NCI-H1048 (cell line): ENCODE measurements at regions not wholly inside any gene's neighbourhood (a gene's known extent, or its start where the extent isn't known, plus 50 kb on each side); places are given as distances from the start of the nearest gene placed in this dataset.

ENCODE experiments used
- DNase-seq: peaks from one replicate; lab custom pipeline; 2025; lab: John Stamatoyannopoulos, UW

- DNase-seq, result no peak
Measured at GRCh38 chr10:129397198-129397974, 69.7 kb upstream of the MGMT start.

- DNase-seq, result no peak
Measured at GRCh38 chr10:129398711-129399141, 68.3 kb upstream of the MGMT start.

GRCh38 chr10:129400426-129400825 is 66.6 kb upstream of the MGMT start:
- DNase-seq, result no peak

GRCh38 chr10:129402459-129402858 is 64.6 kb upstream of the MGMT start:
- DNase-seq, result no peak

GRCh38 chr10:129404091-129404490 is 63.0 kb upstream of the MGMT start:
- DNase-seq, result no peak

GRCh38 chr10:129405389-129405788 is 61.7 kb upstream of the MGMT start:
- no peak for DNase-seq

GRCh38 chr10:129410688-129411392 is 56.2 kb upstream of the MGMT start:
- DNase-seq, result no peak

GRCh38 chr10:129411393-129411705 is 55.7 kb upstream of the MGMT start:
- DNase-seq, result no peak

- DNase-seq, result no peak
Measured at GRCh38 chr10:129411772-129412171, 55.3 kb upstream of the MGMT start.

GRCh38 chr10:129413024-129413423 is 54.0 kb upstream of the MGMT start:
- DNase-seq, result no peak

GRCh38 chr10:129415215-129416140 is 51.6 kb upstream of the MGMT start:
- DNase-seq, result no peak

- no peak for DNase-seq
Measured at GRCh38 chr10:129416155-129416554, 50.9 kb upstream of the MGMT start.

GRCh38 chr10:129416956-129417765 is 49.9 kb upstream of the MGMT start:
- no peak for DNase-seq
